ENCODE measurements at regions not wholly inside any gene's neighbourhood (a gene's known extent, or its start where the extent isn't known, plus 50 kb on each side); places are given as distances from the start of the nearest gene placed in this dataset.

DNA sequence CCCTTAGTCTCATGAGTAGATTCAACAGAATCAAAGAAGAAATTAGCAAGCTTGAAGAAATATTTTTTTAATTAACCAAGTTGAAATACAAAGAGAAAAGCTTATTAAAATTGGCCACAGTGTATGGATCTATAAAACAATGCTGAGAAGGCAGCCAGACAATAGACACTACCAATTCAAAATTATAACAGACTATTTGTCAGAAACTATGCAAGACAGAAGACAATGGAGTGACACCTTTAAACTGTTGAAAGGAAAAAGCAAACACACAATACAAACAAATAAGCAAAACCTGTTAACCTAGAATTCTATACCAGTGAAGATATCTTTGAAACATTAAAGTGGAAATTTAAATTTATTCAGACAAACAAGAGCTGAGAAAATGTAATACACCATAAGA, 225.4 kb downstream of the CASP12 start:
- Histone ChIP-seq H3K79me2 (ENCODE audit: insufficient read depth, low read length) (no peaks in the 10 kb centered on the region), H3K9me3 (ENCODE audit: low read length) (no peaks in the 10 kb centered on the region), H3K36me3 (replicated peaks in 1 of 2; ENCODE audit: control insufficient read depth in 1 of 2, insufficient read depth in 2 of 2, low read length in 2 of 2) (no peaks in the 10 kb centered on the region), H3K27me3 (ENCODE audit: control insufficient read depth in 1 of 2, insufficient read depth in 2 of 2, low read length in 2 of 2) (no peaks in the 10 kb centered on the region), H3K27ac (ENCODE audit: extremely low read length, insufficient read depth, low read length) (no peak overlapping the region), H4K20me1 (ENCODE audit: insufficient read depth, low read length) (no peaks in the 10 kb centered on the region), H3K4me1 (ENCODE audit: insufficient read depth, low read length) (no peaks in the 10 kb centered on the region), H3K4me2 (ENCODE audit: low read depth, low read length) (no peak overlapping the region), H3K9ac (ENCODE audit: insufficient read depth, low read depth, low read length) (no peak overlapping the region), H2AFZ (ENCODE audit: low read length) (no peak overlapping the region), H3K4me3 (replicated peaks in 1 of 3; ENCODE audit: insufficient read depth in 1 of 3, low read depth in 2 of 3, low read length in 3 of 3) (no peak overlapping the region)
- DNase-seq (ENCODE audit: low spot score) (no peak), ATAC-seq (no peak), FAIRE-seq (no peak)
- TF ChIP-seq NFE2 (CRISPR knock-in tag; IDR thresholded peaks at IDR 0.05) = no peak
- no peak for TF ChIP-seq GTF2F1 (IDR thresholded peaks at IDR 0.05; ENCODE audit: low read length)
- TF ChIP-seq RXRA (CRISPR knock-in tag; IDR thresholded peaks at IDR 0.05) = no peak
- TF ChIP-seq MZF1 (CRISPR knock-in tag; IDR thresholded peaks at IDR 0.05; ENCODE audit: borderline replicate concordance) = no peak
- no peak for TF ChIP-seq ZNF773 (CRISPR knock-in tag; IDR thresholded peaks at IDR 0.05; ENCODE audit: borderline replicate concordance)
- TF ChIP-seq FOXA1 (IDR thresholded peaks at IDR 0.05) = no peak
- no peak for TF ChIP-seq FOXA1 (CRISPR knock-in tag; IDR thresholded peaks at IDR 0.05)
- no peak for TF ChIP-seq IRX3 (CRISPR knock-in tag; IDR thresholded peaks at IDR 0.05; ENCODE audit: borderline replicate concordance, low read depth)
- TF ChIP-seq ETS1 (CRISPR knock-in tag; IDR thresholded peaks at IDR 0.05) = no peak
- TF ChIP-seq, protein P1, sequence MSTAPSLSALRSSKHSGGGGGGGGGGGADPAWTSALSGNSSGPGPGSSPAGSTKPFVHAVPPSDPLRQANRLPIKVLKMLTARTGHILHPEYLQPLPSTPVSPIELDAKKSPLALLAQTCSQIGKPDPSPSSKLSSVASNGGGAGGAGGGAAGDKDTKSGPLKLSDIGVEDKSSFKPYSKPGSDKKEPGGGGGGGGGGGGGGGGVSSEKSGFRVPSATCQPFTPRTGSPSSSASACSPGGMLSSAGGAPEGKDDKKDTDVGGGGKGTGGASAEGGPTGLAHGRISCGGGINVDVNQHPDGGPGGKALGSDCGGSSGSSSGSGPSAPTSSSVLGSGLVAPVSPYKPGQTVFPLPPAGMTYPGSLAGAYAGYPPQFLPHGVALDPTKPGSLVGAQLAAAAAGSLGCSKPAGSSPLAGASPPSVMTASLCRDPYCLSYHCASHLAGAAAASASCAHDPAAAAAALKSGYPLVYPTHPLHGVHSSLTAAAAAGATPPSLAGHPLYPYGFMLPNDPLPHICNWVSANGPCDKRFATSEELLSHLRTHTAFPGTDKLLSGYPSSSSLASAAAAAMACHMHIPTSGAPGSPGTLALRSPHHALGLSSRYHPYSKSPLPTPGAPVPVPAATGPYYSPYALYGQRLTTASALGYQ (CRISPR knock-in tag; IDR thresholded peaks at IDR 0.05) = no peak
- no peak for TF ChIP-seq FOXK1 (CRISPR knock-in tag; IDR thresholded peaks at IDR 0.05; ENCODE audit: borderline replicate concordance, low read depth)
- no peak for TF ChIP-seq ARNTL (CRISPR knock-in tag; IDR thresholded peaks at IDR 0.05)
- no peak for TF ChIP-seq ZNF83 (CRISPR knock-in tag; IDR thresholded peaks at IDR 0.05; ENCODE audit: borderline replicate concordance)
- TF ChIP-seq ZNF20 (CRISPR knock-in tag; IDR thresholded peaks at IDR 0.05) = no peak
- TF ChIP-seq ZSCAN25 (CRISPR knock-in tag; IDR thresholded peaks at IDR 0.05) = no peak
- TF ChIP-seq DMTF1 (CRISPR knock-in tag; IDR thresholded peaks at IDR 0.05) = no peak
- no peak for TF ChIP-seq HOXA3 (CRISPR knock-in tag; IDR thresholded peaks at IDR 0.05)
- TF ChIP-seq E2F2 (CRISPR knock-in tag; IDR thresholded peaks at IDR 0.05; ENCODE audit: borderline replicate concordance) = no peak
- no peak for TF ChIP-seq ZSCAN12 (CRISPR knock-in tag; IDR thresholded peaks at IDR 0.05)
- in situ Hi-C loops (cut with HindIII; ENCODE audit: extremely low pct_ligation_motif_present, low pct_unique_long_range_greater_than_20kb) = no loop called here
- ChIA-PET CTCF (ENCODE audit: low intra/inter-chr PET ratio, low total read pairs) (no interaction called here), POLR2A (no interaction called here)
- intact Hi-C loops (cut with micrococcal nuclease; ENCODE audit: unreplicated experiment) = no loop called here
- BruUV-seq (replicated peaks) = no TSS peak
